ENCODE measurements at regions not wholly inside any gene's neighbourhood (a gene's known extent, or its start where the extent isn't known, plus 50 kb on each side); places are given as distances from the start of the nearest gene placed in this dataset.
"Not testable (repeated sequence)": the region's sequence is repeated elsewhere in the genome, so short reads cannot be mapped to it uniquely, and the experiment has no call there.

GRCh38 chr21:36223451-36223850, 66.8 kb downstream of the DOP1B start:
- no peaks in the 10 kb centered on the region for H3K9me3 ChIP-seq (ENCODE audit: control insufficient read depth, insufficient read depth, low read length)
- DNase-seq (ENCODE audit: low read depth in 4 of 6, low spot score in 6 of 6): no peak
- peaks cover 37% of the 10 kb centered on the region for H3K36me3 ChIP-seq (ENCODE audit: control insufficient read depth, insufficient read depth, low read length)
- H3K4me1 ChIP-seq (ENCODE audit: control insufficient read depth, insufficient read depth, low read length): no peaks in the 10 kb centered on the region
- 71% methylated on average over 2 of the region's 4 CpGs for WGBS (ENCODE audit: insufficient coverage)
- H3K27me3 ChIP-seq (ENCODE audit: control insufficient read depth, insufficient read depth, low read length): no peaks in the 10 kb centered on the region
- no peak overlapping the region for H3K4me3 ChIP-seq (ENCODE audit: low read depth, low read length)
- H3K27ac ChIP-seq (ENCODE audit: low read depth, low read length): no peak overlapping the region

- Histone ChIP-seq H3K9me3 (ENCODE audit: control insufficient read depth, insufficient read depth, low read length) (no peaks in the 10 kb centered on the region), H3K27me3 (ENCODE audit: control insufficient read depth, insufficient read depth, low read length) (no peaks in the 10 kb centered on the region), H3K4me1 (ENCODE audit: control insufficient read depth, insufficient read depth, low read length) (no peaks in the 10 kb centered on the region), H3K27ac (ENCODE audit: low read depth, low read length) (no peak overlapping the region), H3K4me3 (ENCODE audit: low read depth, low read length) (no peak overlapping the region), H3K36me3 (ENCODE audit: control insufficient read depth, insufficient read depth, low read length) (peaks cover 54% of the 10 kb centered on the region)
- DNase-seq (ENCODE audit: low read depth in 4 of 6, low spot score in 6 of 6): no peak
- 74% methylated on average over 4 of the region's 4 CpGs for WGBS (ENCODE audit: insufficient coverage)
Observed at GRCh38 chr21:36229181-36229580, 72.6 kb downstream of the DOP1B start.

- H3K4me1 ChIP-seq (ENCODE audit: control insufficient read depth, insufficient read depth, low read length); H3K9me3 ChIP-seq (ENCODE audit: control insufficient read depth, insufficient read depth, low read length); H3K4me3 ChIP-seq (ENCODE audit: low read depth, low read length); H3K27me3 ChIP-seq (ENCODE audit: control insufficient read depth, insufficient read depth, low read length); H3K27ac ChIP-seq (ENCODE audit: low read depth, low read length); DNase-seq (ENCODE audit: low read depth in 4 of 6, low spot score in 6 of 6): not testable (repeated sequence)
- H3K36me3 ChIP-seq (ENCODE audit: control insufficient read depth, insufficient read depth, low read length): peaks cover 51% of the 10 kb centered on the region
- 100% methylated on average over 1 of the region's 3 CpGs for WGBS (ENCODE audit: insufficient coverage)
Observed at GRCh38 chr21:36231444-36231843, 74.8 kb downstream of the DOP1B start.

GRCh38 chr21:36232641-36233040, 76.0 kb downstream of the DOP1B start:
- Histone ChIP-seq H3K27ac (ENCODE audit: low read depth, low read length) (no peak overlapping the region), H3K36me3 (ENCODE audit: control insufficient read depth, insufficient read depth, low read length) (peaks cover 57% of the 10 kb centered on the region), H3K4me1 (ENCODE audit: control insufficient read depth, insufficient read depth, low read length) (no peaks in the 10 kb centered on the region), H3K4me3 (ENCODE audit: low read depth, low read length) (no peak overlapping the region), H3K9me3 (ENCODE audit: control insufficient read depth, insufficient read depth, low read length) (no peaks in the 10 kb centered on the region), H3K27me3 (ENCODE audit: control insufficient read depth, insufficient read depth, low read length) (no peaks in the 10 kb centered on the region)
- no peak for DNase-seq (ENCODE audit: low read depth in 4 of 6, low spot score in 6 of 6)
- WGBS (ENCODE audit: insufficient coverage): 84% methylated on average over 9 of the region's 9 CpGs

GRCh38 chr21:36235058-36235582, 78.5 kb downstream of the DOP1B start:
- H3K27ac ChIP-seq (ENCODE audit: low read depth, low read length): no peak overlapping the region
- peaks cover 62% of the 10 kb centered on the region for H3K36me3 ChIP-seq (ENCODE audit: control insufficient read depth, insufficient read depth, low read length)
- 75% methylated on average over 2 of the region's 8 CpGs for WGBS (ENCODE audit: insufficient coverage)
- H3K4me3 ChIP-seq (ENCODE audit: low read depth, low read length): no peak overlapping the region
- H3K27me3 ChIP-seq (ENCODE audit: control insufficient read depth, insufficient read depth, low read length): no peaks in the 10 kb centered on the region
- no peaks in the 10 kb centered on the region for H3K9me3 ChIP-seq (ENCODE audit: control insufficient read depth, insufficient read depth, low read length)
- no peak for DNase-seq (ENCODE audit: low read depth in 4 of 6, low spot score in 6 of 6)
- no peaks in the 10 kb centered on the region for H3K4me1 ChIP-seq (ENCODE audit: control insufficient read depth, insufficient read depth, low read length)

GRCh38 chr21:36236052-36236730, 79.6 kb downstream of the DOP1B start:
- Histone ChIP-seq H3K9me3 (ENCODE audit: control insufficient read depth, insufficient read depth, low read length) (no peaks in the 10 kb centered on the region), H3K36me3 (ENCODE audit: control insufficient read depth, insufficient read depth, low read length) (peaks cover 53% of the 10 kb centered on the region), H3K4me3 (ENCODE audit: low read depth, low read length) (no peak overlapping the region), H3K27me3 (ENCODE audit: control insufficient read depth, insufficient read depth, low read length) (no peaks in the 10 kb centered on the region), H3K4me1 (ENCODE audit: control insufficient read depth, insufficient read depth, low read length) (no peaks in the 10 kb centered on the region), H3K27ac (ENCODE audit: low read depth, low read length) (no peak overlapping the region)
- no peak for DNase-seq (ENCODE audit: low read depth in 4 of 6, low spot score in 6 of 6)
- 77% methylated on average over 5 of the region's 8 CpGs for WGBS (ENCODE audit: insufficient coverage)

- Histone ChIP-seq H3K36me3 (ENCODE audit: control insufficient read depth, insufficient read depth, low read length) (peaks cover 46% of the 10 kb centered on the region), H3K4me3 (ENCODE audit: low read depth, low read length) (no peak overlapping the region), H3K27me3 (ENCODE audit: control insufficient read depth, insufficient read depth, low read length) (no peaks in the 10 kb centered on the region), H3K4me1 (ENCODE audit: control insufficient read depth, insufficient read depth, low read length) (no peaks in the 10 kb centered on the region), H3K27ac (ENCODE audit: low read depth, low read length) (no peak overlapping the region), H3K9me3 (ENCODE audit: control insufficient read depth, insufficient read depth, low read length) (no peaks in the 10 kb centered on the region)
- no peak for DNase-seq (ENCODE audit: low read depth in 4 of 6, low spot score in 6 of 6)
- WGBS (ENCODE audit: insufficient coverage): 100% methylated on average over 5 of the region's 7 CpGs
Observed at GRCh38 chr21:36237441-36237840, 80.8 kb downstream of the DOP1B start.

GRCh38 chr21:36239585-36239984, 80.4 kb upstream of the MORC3 start:
- Histone ChIP-seq H3K4me1 (ENCODE audit: control insufficient read depth, insufficient read depth, low read length) (no peaks in the 10 kb centered on the region), H3K9me3 (ENCODE audit: control insufficient read depth, insufficient read depth, low read length) (no peaks in the 10 kb centered on the region), H3K27me3 (ENCODE audit: control insufficient read depth, insufficient read depth, low read length) (no peaks in the 10 kb centered on the region), H3K4me3 (ENCODE audit: low read depth, low read length) (no peak overlapping the region), H3K36me3 (ENCODE audit: control insufficient read depth, insufficient read depth, low read length) (peaks cover 30% of the 10 kb centered on the region), H3K27ac (ENCODE audit: low read depth, low read length) (no peak overlapping the region)
- 93% methylated on average over 14 of the region's 20 CpGs for WGBS (ENCODE audit: insufficient coverage)
- DNase-seq (ENCODE audit: low read depth in 4 of 6, low spot score in 6 of 6): no peak

GRCh38 chr21:36241717-36242116, 78.3 kb upstream of the MORC3 start:
- no CpG with 5 or more reads among the region's 3 CpGs for WGBS (ENCODE audit: insufficient coverage)

GRCh38 chr21:36245115-36245514, 74.9 kb upstream of the MORC3 start:
- Histone ChIP-seq H3K27ac (ENCODE audit: low read depth, low read length) (no peak overlapping the region), H3K4me3 (ENCODE audit: low read depth, low read length) (no peak overlapping the region), H3K4me1 (ENCODE audit: control insufficient read depth, insufficient read depth, low read length) (no peaks in the 10 kb centered on the region), H3K36me3 (ENCODE audit: control insufficient read depth, insufficient read depth, low read length) (peaks cover 40% of the 10 kb centered on the region), H3K27me3 (ENCODE audit: control insufficient read depth, insufficient read depth, low read length) (no peaks in the 10 kb centered on the region), H3K9me3 (ENCODE audit: control insufficient read depth, insufficient read depth, low read length) (no peaks in the 10 kb centered on the region)
- no peak for DNase-seq (ENCODE audit: low read depth in 4 of 6, low spot score in 6 of 6)
- 96% methylated on average over 24 of the region's 24 CpGs for WGBS (ENCODE audit: insufficient coverage)

More at GRCh38 chr21:36241717-36242116, 78.3 kb upstream of the MORC3 start:
- no peaks in the 10 kb centered on the region for H3K4me1 ChIP-seq (ENCODE audit: control insufficient read depth, insufficient read depth, low read length)
- peaks cover 48% of the 10 kb centered on the region for H3K36me3 ChIP-seq (ENCODE audit: control insufficient read depth, insufficient read depth, low read length)
- H3K27me3 ChIP-seq (ENCODE audit: control insufficient read depth, insufficient read depth, low read length): no peaks in the 10 kb centered on the region
- H3K4me3 ChIP-seq (ENCODE audit: low read depth, low read length): no peak overlapping the region
- H3K9me3 ChIP-seq (ENCODE audit: control insufficient read depth, insufficient read depth, low read length): no peaks in the 10 kb centered on the region
- DNase-seq (ENCODE audit: low read depth in 4 of 6, low spot score in 6 of 6): no peak
- H3K27ac ChIP-seq (ENCODE audit: low read depth, low read length): no peak overlapping the region

Data from spinal cord (tissue), 9 donors.